SHP77 treated with DMSO at 0.1 percent for 48 hours (cell line): ENCODE measurements at regions not wholly inside any gene's neighbourhood (a gene's known extent, or its start where the extent isn't known, plus 50 kb on each side); places are given as distances from the start of the nearest gene placed in this dataset.
"Not testable (repeated sequence)": the region's sequence is repeated elsewhere in the genome, so short reads cannot be mapped to it uniquely, and the experiment has no call there.

Experiments
- DNase-seq: peaks from one replicate; lab custom pipeline; 2025; lab: John Stamatoyannopoulos, UW

DNA sequence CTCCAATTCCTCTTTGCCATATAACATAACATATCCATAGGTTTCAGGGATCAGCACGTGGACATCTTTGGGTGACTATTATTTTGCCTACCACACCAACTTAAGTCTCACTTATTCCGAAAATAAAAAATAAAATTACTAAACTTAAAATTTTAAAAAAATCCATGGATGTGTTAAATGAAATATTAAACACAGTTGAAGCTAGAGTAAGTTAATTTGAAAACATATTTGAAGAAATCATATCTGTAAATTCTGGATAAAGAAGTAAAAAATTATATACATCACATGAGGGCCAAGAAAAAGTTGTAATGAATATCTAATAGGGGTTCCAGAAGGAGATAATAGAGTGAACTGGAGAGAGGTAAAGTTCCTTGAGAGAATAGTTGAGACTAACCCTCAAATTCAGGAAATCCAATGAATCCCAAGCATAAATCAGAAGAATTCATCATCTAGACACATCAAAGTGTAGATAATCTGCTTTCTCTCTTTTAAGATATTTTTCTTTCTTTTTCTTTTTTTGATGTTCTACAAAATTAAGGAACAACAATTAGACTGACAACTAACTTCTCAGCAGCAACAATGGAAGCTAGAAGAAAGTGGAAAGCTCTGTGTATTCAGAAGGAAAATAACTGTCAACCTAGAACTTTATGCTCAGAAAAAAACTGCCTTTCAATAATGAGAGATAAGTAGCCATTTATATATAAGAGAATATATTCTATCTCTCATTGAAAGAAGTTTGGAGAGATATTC lies 147.4 kb downstream of the ABHD5 start:
- DNase-seq: no peak

DNA sequence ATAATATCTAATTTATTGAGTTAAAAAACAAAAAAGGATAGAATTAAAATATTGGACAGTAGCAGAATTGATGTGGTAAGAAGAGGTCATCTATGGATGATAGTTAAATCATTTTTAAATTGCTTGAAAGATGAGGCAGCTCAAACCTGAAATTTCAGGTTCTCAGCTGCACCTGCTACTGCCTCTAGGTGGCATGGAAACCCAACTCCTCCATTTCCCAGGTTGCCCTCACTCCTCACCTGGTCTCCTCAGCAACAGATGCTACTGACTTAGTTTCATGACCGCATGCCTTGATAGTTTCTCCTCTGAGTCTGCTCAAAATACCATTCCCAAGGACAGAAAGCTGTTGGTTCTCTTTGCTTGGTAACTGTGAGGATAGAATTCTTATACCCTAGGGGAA lies 148.1 kb downstream of the ABHD5 start:
- no peak for DNase-seq

DNA sequence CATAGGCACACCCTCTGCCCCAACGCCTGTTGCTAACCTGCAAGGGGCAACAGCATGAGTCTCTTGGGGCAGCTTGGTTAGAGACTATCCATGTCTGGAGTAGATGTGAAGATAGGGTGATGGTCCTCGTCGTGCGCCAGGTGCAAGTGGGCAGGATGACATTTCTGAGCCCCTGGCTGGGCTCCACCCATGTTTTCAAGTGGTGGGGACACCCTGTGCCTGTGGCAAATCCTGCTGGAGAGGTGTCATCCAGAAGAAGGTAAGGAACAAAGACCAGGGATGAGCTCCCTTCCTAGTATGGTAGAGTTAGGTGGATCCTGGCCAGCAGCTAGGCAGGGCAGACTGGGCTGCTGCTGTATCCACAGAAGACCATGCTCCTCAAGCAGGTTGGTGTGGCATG lies 152.6 kb downstream of the ABHD5 start:
- no peak for DNase-seq

DNA sequence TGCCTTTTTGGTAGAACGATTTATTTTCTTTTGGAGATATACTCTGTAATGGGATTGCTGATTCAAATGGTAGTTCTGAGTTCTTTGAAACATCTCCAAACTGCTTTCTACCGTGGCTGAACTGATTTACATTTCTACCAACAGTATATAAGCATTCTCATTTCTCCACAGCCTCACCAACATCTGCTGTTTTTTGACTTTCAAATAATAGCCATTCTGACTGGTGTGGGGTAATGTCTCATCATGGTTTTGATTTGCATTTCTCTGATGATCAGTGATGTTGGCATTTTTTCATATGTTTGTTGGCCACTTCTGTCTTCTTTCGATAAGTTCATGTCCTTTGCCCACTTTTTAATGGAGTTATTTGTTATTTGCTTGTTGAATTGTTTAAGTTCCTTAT lies 154.0 kb downstream of the ABHD5 start:
- no peak for DNase-seq

DNA sequence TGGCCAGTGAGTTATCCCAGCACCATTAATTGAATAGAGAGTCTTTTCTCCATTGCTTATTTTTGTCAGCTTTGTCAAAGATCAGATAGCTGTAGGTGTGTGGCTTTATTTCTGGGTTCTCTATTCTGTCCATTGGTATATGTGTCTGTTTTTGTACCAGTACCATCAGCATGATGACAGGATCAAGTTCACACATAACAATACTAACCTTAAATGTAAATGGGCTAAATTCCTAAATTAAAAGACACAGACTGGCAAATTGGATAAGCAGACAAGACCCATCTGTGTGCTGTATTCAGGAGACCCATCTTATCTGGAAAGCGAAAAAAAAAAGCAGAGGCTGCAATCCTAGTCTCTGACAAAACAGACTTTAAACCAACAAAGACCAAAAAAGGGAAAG lies 154.8 kb downstream of the ABHD5 start:
- not testable (repeated sequence) for DNase-seq

DNA sequence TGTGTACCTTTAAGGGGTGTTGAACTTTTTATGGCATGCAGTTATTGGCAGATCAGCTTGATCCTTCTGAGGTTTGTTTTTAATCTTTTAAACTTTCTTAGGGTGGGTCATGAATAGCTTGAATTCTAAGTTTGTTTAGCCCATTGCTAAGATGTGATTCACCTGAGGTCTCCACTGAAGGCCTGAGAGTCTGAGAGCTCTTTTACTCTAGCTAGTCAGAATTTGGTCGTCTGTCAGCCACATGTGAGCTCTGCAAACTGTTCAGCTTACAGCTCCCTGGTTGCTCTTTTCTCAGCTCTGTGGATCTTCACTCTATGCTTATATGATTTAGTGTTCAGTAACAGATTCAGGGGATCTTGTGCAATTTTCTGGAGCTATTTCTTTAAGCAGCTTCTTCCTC lies 161.3 kb downstream of the ABHD5 start:
- no peak for DNase-seq

DNA sequence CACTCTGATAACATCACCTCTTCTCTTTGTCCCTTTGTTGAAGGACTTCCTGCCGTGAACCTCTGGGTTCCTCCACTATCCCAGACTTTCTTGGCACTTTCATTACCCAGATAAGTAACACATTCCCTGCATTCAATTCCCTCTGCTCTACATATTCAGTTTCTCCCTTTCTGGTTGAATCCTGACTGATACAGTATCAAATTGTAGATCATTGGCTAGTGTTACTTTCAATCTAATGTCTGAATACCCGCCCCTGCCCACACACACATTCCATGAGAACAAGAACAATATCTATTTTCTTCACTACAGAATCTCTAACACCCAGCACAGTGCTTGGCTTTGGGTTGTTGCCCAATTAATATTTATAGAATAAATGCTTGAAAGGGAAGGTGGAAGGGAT lies 163.5 kb downstream of the ABHD5 start:
- no peak for DNase-seq

DNA sequence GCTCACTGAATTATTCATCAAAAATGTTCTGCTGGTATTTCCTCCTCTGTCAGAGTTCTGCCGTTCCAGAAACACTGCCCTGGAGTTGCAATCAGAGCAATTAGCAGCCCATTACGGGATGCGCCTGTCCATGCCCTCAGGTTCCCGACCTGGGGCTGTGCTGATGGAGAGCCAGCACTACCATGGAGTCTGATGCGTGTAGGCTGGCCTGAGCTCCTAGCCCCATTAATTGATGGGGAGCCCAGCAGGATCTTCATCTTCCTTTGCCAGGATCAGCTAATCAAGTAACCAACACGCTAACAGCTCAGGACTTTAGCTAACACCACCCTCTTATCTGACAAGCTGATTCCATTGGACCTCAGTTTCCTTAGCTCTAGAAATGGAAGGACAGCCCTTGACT lies 164.2 kb downstream of the ABHD5 start:
- DNase-seq: no peak

DNA sequence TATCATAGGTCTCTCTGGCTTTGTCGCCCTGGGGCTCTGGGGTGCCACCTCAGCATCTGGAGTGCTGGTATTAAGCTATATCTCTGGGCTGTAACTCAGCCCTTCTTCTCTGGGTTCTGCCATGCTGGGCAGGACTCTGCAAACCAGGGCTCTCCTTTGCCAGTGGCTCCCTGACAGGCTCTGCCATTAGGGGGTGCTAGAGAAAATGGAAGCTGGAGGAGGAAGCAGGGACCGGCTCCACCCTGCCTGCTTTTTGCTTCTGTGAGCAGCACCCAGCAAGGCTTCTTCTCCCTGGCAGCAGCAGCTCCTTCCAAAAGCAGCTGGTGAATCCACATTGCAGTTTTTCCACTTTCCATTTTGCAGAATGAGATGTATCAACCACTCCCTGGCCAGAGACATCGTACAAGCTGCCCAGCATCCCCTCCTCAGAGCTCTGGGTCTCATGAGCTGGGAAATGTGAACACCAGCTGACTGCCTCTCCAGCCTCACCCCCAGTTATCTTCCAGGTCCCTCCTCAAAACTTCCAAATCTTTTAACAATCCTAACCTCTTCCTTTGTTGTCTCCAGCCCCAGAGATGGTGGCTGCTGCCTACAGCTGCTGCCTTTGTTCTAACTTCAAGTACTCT lies 165.0 kb downstream of the ABHD5 start:
- peak; percentile 32 for DNase-seq

DNA sequence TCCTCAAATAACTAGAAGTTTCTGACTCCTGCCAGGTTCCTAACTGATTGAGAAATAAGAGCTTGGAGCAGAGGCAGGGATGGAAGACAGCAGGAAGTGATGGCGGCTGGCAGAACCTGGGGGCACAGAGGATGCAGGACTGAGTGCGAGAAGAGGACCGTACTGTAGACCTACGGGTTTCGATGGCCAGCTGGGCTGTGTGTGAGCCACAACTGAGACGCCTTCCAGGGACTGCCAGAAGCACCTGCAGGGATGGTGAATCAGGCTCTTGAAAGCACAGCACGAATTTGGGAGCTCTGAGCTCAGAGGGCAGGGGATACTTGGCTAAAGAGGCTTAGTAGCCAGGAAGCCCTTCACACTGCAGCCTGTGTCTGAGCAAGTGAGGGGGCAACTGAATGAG lies 165.6 kb downstream of the ABHD5 start:
- DNase-seq: no peak

DNA sequence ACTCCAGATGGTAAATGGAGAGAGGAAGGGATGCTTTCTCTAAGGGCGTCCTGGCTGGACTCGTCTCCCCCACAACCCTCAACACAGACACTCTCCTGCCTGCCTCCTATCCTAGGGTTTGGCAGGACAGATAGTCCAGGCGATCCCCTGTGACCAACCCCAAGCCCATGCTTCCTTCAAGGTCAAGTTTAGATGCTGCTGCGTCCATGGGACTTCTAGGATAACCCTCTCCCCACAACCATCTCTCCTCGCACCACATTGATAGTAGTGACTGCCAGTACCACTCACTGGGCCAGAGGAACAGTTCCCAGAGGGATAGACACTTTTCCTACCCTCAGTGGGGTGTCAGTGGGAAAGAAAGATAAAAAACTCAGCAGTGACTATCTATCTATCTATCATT lies 166.0 kb downstream of the ABHD5 start:
- DNase-seq: no peak

DNA sequence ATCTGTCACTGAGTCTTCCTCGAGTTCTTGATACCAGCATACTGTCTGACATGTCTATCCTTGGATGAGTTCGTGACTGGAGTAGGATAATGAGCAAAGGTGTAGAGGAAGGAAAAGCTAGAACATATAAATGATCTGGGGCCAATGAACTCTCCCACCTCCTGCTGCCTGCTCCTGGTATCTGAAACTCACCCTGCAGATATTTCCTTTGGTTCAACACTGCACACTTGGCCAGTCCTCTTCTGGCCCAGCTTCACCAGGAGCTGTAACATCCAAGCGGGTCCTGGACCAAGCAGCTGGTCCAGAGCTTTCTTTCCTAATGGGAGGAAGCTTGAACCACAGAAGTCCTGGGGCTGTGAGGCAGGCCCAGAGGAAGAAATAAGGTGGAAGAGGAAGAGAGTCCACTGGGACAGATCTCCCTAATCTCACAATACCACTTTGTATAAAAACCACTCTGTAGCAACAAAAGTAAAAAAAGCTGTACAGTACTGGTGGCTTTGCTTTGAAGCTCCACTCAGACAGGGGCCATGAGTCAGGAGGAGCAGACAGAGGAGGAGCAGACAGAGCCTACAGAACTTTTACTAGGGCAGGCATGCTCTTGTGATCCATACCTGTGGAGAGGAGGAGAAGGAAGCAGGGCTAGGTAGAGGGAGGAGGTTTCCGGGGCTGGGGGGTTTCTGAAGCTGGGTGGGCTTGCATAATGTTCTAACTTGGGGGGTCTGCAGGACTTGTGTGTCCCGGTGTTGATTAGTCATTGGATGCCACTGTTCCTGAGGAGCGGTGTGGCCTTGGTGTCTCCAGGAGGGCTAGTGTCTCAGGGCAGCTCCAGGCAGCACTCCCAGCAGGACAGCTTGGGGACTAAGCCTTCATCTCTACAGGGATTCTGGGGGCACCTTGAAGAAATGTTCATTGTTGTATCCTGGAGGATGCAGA lies 166.9 kb downstream of the ABHD5 start:
- no peak for DNase-seq

DNA sequence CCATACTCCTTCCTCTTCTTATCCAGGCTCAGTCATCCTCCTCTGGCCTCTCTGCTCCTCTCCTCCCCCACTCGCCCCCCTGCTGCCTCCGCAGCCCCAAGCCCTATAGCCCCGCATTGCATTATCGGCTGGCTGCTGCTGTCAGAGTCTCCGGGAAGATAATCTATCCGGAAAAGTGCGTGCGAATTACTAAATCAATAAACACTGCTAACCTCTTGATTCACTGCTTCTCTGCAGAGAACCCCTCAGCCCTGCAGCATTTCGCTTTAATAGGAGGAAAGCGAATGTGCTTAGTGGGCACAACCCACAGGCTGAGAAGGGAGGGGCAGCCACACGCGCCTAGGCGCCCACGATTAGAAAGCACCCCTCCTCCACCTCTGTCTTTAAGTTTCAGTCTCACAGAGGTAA lies 167.6 kb downstream of the ABHD5 start:
- no peak for DNase-seq

DNA sequence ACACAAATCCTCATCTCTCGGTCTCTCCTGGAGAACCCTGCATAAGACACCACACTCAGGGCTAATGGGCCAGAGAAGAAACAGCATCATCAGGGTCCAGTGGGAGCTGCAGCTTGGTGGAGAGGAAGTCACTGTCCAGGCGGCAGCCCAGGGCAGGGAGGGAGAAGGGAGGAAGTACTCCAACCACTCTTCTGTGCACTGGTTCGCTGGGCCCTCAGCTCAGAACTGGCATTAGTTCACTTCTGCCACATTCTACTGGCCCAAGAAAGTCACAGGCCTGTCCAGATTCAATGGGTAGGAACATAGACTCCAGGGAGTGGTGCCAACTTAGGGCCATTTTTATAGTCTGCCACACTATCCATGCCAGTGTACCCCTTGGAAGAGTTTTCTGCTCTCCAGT lies 169.0 kb downstream of the ABHD5 start:
- no peak for DNase-seq

DNA sequence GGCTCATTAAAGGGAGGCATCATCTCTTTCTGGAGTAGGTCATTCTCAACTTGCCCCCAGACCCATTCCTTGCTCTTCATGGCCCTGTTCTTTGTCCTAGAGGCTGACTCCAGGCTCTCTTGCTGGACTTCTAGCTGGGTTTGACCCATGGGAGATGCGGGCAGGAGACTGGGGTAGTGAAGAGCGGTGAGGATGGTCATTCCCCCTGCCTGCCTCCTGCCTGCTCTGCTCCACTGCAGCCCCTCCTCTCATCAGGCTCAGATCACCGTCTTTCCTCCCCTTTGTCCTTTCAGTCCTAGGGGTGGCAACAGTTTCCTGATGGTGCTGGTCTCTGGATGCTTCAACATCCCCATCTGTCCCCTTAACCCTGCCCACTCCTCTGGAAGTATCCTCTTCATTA lies 170.9 kb downstream of the ABHD5 start:
- no peak for DNase-seq

DNA sequence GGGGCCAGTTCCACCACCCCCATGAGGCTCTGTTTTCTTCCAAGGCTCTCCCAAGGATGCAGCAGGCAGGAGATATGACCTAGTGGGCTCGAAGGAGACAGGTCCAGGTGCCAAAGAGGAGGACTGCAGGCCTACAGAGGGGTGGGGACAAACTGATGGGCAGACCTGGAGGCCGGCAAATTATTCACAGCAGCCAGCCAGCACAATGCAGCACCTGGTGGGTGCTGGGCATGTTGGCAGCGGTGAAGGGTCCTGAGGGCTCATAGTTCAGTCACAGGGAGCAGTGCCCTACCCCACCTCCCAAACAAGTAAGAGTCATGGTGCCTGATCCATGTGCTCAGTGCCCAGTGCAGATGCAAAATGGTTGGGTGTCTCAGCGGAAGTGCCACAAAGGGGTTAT lies 171.7 kb downstream of the ABHD5 start:
- DNase-seq: no peak

DNA sequence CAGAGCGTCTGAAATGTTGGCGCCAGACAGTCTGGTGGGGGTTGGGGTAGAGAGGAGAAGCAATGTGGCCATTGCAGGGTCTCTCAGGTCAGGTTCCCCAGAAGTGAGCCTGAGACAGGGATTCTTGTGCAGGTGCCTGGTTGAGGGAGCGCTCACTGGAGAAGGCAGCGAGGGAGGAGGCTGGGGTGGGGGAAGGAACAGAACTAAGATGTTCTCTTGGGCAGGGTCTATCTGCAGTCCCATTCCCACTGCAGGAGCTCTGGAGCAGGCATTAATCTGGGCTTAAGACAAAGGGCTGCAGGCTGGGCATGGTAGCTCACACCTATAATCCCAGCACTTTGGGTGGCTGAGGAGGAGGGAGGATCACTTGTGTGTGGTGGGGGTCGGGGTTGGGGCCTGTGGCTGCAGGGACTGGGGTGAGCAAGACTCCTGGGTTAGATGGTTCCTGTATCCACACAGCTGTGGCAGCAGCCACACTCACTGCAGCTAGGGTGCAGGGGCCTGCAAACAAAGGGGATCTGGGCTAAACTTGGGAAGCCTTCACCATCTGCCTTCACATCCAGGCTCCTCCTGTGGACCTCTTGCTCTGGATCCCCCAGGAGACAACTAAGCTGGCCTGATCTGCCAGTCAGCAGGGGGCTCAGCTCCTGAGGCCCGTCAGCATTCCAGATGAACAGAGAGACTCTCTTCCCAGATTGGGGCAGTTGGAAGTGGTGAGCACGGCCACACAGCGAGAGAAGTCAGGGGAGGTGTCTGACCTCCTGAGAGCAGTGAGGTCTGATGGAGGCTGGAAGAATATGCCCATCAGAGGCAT lies 172.5 kb downstream of the ABHD5 start:
- DNase-seq: no peak

DNA sequence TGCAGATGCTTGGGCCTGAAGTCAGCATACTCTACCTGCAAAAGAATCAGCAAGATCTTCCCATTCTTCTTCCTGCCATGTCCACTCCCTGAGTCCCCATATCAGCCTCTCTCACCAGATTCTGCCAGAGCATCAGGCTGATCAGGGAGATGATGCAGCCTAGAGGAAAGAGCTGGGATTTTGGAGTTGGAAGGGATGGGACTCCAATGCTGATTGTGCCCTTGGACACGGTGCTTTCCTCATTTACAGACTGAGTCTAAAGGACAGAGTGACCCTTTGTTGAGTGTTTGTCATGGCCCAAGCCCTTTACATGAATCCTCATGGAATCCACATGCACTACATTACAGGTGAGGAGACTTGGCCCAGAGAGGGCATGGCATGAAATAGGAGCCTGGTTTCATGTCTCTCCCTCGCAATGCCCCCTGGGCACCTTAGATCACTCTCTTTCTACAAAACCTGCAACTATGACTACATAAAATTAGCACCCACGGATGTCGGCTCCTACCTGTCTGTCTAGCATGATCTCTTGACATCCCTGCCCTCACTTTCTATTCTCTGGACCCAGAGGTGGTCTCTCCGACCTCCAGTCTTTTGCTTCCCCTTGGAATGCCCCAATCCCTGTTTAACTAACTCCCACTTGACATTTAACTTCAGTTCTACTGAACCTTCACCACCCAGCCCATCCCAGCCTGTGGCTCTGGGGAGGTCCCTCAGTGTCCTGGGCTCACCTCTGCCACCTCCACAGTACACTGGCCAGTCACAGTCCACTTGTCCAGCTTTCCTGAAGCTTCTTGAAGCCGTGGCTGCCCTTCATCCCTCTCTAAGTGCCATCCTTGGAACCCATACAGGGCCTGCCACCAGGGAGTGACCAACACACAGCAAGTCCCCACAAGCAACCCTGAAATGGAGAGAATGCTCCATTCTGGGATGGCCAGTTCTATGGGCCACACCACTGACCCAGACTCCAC lies 173.5 kb downstream of the ABHD5 start:
- no peak for DNase-seq

DNA sequence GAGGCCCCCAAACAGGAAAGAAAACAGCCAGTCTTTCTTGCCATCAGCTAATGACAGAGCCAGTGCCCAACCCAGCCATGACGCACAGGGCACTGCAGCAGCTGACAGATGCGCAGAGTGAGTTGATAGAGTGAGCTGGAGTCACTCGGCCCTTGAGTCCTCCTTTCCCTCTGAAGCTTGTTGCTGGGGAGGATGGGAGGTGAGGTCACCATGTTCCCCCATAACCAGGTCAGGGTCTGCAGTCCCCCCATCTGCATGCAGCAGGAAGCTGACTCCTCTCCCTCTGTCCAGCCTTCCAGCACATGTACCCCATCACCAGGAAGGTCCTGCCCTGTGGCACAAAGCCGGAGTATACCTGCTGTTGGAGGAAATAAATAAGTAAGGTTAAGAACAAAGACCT lies 174.6 kb downstream of the ABHD5 start:
- DNase-seq: no peak

DNA sequence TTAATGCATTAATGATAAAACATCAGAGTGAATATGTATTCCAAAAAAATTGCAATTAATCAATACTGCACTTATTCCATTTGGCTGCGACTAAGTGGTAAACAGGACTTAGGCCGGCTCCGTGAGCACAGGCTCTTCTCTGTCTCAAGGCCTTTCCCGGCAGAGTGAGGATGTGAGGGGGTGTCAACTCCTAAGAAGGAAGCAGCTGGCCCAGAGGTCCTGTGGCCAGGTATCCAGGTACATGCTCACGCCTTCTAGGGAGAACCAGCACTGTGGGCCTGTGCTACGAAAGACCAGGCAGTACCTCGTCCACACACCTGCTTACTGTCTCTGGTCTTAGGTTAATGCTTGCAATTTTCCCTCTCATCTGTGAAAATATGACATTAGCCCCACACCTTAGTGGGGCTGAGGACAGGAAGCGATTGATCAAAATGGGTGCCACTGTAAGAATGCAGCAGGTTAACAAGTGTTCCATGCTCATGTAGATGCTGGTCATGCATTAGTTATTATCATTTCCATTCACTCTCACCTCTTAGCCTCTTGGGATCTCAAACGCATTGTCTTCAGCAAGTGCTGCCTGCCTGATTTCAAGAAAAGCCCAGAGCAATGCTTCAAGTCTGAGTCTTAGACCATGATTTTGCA lies 175.3 kb downstream of the ABHD5 start:
- no peak for DNase-seq
